Liver (tissue), 3 donors: ENCODE measurements at regions not wholly inside any gene's neighbourhood (a gene's known extent, or its start where the extent isn't known, plus 50 kb on each side); places are given as distances from the start of the nearest gene placed in this dataset.

ENCODE experiments used
- CTCF ChIP-seq: fragments of 150-350 bp; IDR thresholded peaks from 2 replicates; pipeline ENCODE4 v1.5.1; 2017; ENCODE audit warnings: improper control_type of control experiment, low read depth, low read length; ENCODE audit not compliant: missing input control
- SP1 ChIP-seq: IDR thresholded peaks from 2 replicates; pipeline ENCODE4 v1.6.1; 2018; ENCODE audit warnings: antibody characterized with exemption, mild to moderate bottlenecking
- TF ChIP-seq, protein P1 (sequence below): IDR thresholded peaks from 2 replicates; pipeline ENCODE4 v1.6.1; 2016; ENCODE audit warnings: antibody characterized with exemption
- donor health status: healthy.
- donor health status: healthy.

GRCh38 chr12:103077108-103077773, 119.8 kb downstream of the ASCL1 start:
- no peak for TF ChIP-seq SP1
- no peak for TF ChIP-seq CTCF
- TF ChIP-seq, protein P1, sequence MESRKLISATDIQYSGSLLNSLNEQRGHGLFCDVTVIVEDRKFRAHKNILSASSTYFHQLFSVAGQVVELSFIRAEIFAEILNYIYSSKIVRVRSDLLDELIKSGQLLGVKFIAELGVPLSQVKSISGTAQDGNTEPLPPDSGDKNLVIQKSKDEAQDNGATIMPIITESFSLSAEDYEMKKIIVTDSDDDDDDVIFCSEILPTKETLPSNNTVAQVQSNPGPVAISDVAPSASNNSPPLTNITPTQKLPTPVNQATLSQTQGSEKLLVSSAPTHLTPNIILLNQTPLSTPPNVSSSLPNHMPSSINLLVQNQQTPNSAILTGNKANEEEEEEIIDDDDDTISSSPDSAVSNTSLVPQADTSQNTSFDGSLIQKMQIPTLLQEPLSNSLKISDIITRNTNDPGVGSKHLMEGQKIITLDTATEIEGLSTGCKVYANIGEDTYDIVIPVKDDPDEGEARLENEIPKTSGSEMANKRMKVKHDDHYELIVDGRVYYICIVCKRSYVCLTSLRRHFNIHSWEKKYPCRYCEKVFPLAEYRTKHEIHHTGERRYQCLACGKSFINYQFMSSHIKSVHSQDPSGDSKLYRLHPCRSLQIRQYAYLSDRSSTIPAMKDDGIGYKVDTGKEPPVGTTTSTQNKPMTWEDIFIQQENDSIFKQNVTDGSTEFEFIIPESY: peak; percentile 11
